ENCODE measurements at regions not wholly inside any gene's neighbourhood (a gene's known extent, or its start where the extent isn't known, plus 50 kb on each side); places are given as distances from the start of the nearest gene placed in this dataset.

GRCh38 chr6:163752446-163752845, 337.9 kb downstream of the QKI start:
- Histone ChIP-seq H4K20me1 (ENCODE audit: insufficient read depth, low read length) (no peaks in the 10 kb centered on the region), H3K9me1 (ENCODE audit: insufficient read depth, low read length) (no peaks in the 10 kb centered on the region; the same call in 1 of the 2 replicates), H3K4me3 (ENCODE audit: insufficient read depth, low read depth, low read length) (no peak overlapping the region), H3K27me3 (ENCODE audit: control insufficient read depth, insufficient read depth, low read length) (no peaks in the 10 kb centered on the region), H2AK9ac (replicated peaks; ENCODE audit: low read depth, low read length, poor library complexity) (no peak overlapping the region), H2AFZ (replicated peaks; ENCODE audit: low read length, poor library complexity) (no peak overlapping the region), H3K27ac (ENCODE audit: insufficient read depth, low read length) (no peak overlapping the region), H2BK5ac (ENCODE audit: low read depth, low read length, poor library complexity, severe bottlenecking) (no peak overlapping the region), H2BK15ac (ENCODE audit: low read depth, low read length) (no peak overlapping the region), H3K9me3 (ENCODE audit: control insufficient read depth, insufficient read depth, low read length) (peaks cover 4% of the 10 kb centered on the region; the same call in 1 of the 2 replicates), H2BK20ac (ENCODE audit: low read depth, low read length) (no peak overlapping the region), H4K91ac (ENCODE audit: insufficient read depth, low read depth, low read length) (no peak overlapping the region), H3K4ac (ENCODE audit: low read depth, low read length) (no peak overlapping the region), H3K9ac (ENCODE audit: low read depth, low read length) (no peak overlapping the region), H3K23ac (ENCODE audit: low read depth, low read length) (no peak overlapping the region), H2AK5ac (ENCODE audit: low read depth, low read length) (no peak overlapping the region), H3K14ac (replicated peaks; ENCODE audit: low read depth, low read length) (no peak overlapping the region), H3K18ac (ENCODE audit: low read depth, low read length) (no peak overlapping the region), H3K4me2 (ENCODE audit: low read depth, low read length) (no peak overlapping the region), H2BK120ac (ENCODE audit: low read depth, low read length) (no peak overlapping the region), H3K36me3 (ENCODE audit: control insufficient read depth, insufficient read depth, low read length) (no peaks in the 10 kb centered on the region), H4K8ac (ENCODE audit: low read depth in 2 of 2, low read length in 2 of 2) (no peak overlapping the region), H3K79me1 (ENCODE audit: low read depth in 1 of 2, low read length in 2 of 2) (no peaks in the 10 kb centered on the region), H3K4me1 (ENCODE audit: control insufficient read depth, insufficient read depth, low read length) (no peaks in the 10 kb centered on the region), H3K56ac (ENCODE audit: extremely low read depth, insufficient read depth, low read length) (no peak overlapping the region), H4K5ac (ENCODE audit: low read depth, low read length) (no peak overlapping the region)
- TF ChIP-seq FOS (IDR thresholded peaks at IDR 0.05; ENCODE audit: low read depth, low read length) (no peak), RAD21 (IDR thresholded peaks at IDR 0.05; ENCODE audit: low read length) (no peak), MAFK (IDR thresholded peaks at IDR 0.05; ENCODE audit: low read depth, low read length) (no peak), MXI1 (IDR thresholded peaks at IDR 0.05; ENCODE audit: borderline replicate concordance, low read depth, low read length) (no peak), USF2 (IDR thresholded peaks at IDR 0.05; ENCODE audit: low read depth, low read length) (no peak), NFE2L2 (IDR thresholded peaks at IDR 0.05; ENCODE audit: low read depth, low read length) (no peak), RCOR1 (IDR thresholded peaks at IDR 0.05; ENCODE audit: insufficient replicate concordance, low read length) (no peak), POLR2A (IDR thresholded peaks at IDR 0.05; ENCODE audit: low read depth, low read length) (no peak), ELK1 (IDR thresholded peaks at IDR 0.05; ENCODE audit: borderline replicate concordance, low read depth, low read length) (no peak), RFX5 (IDR thresholded peaks at IDR 0.05; ENCODE audit: low read depth, low read length) (no peak), CEBPB (IDR thresholded peaks at IDR 0.05; ENCODE audit: low read depth, low read length) (no peak), CHD1 (IDR thresholded peaks at IDR 0.05; ENCODE audit: low read depth, low read length) (no peak), MAZ (IDR thresholded peaks at IDR 0.05; ENCODE audit: borderline replicate concordance, low read depth, low read length) (no peak), CTCF (conservative IDR thresholded peaks at IDR 0.05; ENCODE audit: low read depth, low read length) (no peak), BHLHE40 (IDR thresholded peaks at IDR 0.05; ENCODE audit: low read depth, low read length) (no peak), SMC3 (IDR thresholded peaks at IDR 0.05; ENCODE audit: low read depth, low read length) (no peak)
- ATAC-seq (ENCODE audit: low read depth): no peak
- ChIA-PET CTCF (no interaction called here), POLR2A (ENCODE audit: unreplicated experiment) (no interaction called here)
- in situ Hi-C loops (cut with MboI; ENCODE audit: low sequenced_read_pairs): no loop called here
- no peak for DNase-seq
- dilution Hi-C loops (cut with HindIII; ENCODE audit: low sequenced_read_pairs, unreplicated experiment): no loop called here
- intact Hi-C loops (cut with micrococcal nuclease): no loop called here
- 96% methylated on average over 5 of the region's 13 CpGs; no CpG with 5 or more reads in 1 of the 2 experiments for WGBS, 2 experiments (ENCODE audit: extremely low coverage in 2 of 2, insufficient read length in 1 of 2)
- no TSS peak for BruUV-seq (replicated peaks)

All from IMR-90 (cell line).